ENCODE measurements at regions not wholly inside any gene's neighbourhood (a gene's known extent, or its start where the extent isn't known, plus 50 kb on each side); places are given as distances from the start of the nearest gene placed in this dataset.

- TF ChIP-seq CTCF (optimal IDR thresholded peaks at IDR 0.05 in 1 of 3, IDR thresholded peaks at IDR 0.05 in 1 of 3, conservative IDR thresholded peaks at IDR 0.05 in 1 of 3; ENCODE audit: extremely low read depth in 1 of 3, insufficient read depth in 2 of 3, low read length in 3 of 3) (no peak), EZH2 (IDR thresholded peaks at IDR 0.05; ENCODE audit: low read length) (no peak)
Measured at GRCh38 chr18:55018602-55019001, 59.3 kb upstream of the CCDC68 start.
